22Rv1 (cell line): ENCODE measurements at regions not wholly inside any gene's neighbourhood (a gene's known extent, or its start where the extent isn't known, plus 50 kb on each side); places are given as distances from the start of the nearest gene placed in this dataset.

Experiments used
- CTCF ChIP-seq: fragments of 450-650 bp; IDR thresholded peaks from 2 replicates; pipeline ENCODE4 v1.5.1; 2017; ENCODE audit warnings: mild to moderate bottlenecking
- ZFX ChIP-seq: fragments of 450-650 bp; IDR thresholded peaks from 2 replicates; pipeline ENCODE4 v1.6.1; 2017; ENCODE audit warnings: antibody characterized with exemption, borderline replicate concordance

GRCh38 chr14:43001731-43002130 is 1395.1 kb downstream of the LRFN5 start:
- TF ChIP-seq CTCF (no peak), ZFX (no peak)
